Esophagus muscularis mucosa (tissue), 4 donors: ENCODE measurements at regions not wholly inside any gene's neighbourhood (a gene's known extent, or its start where the extent isn't known, plus 50 kb on each side); places are given as distances from the start of the nearest gene placed in this dataset.

Experiments used
- DNase-seq: peaks from one replicate; pipeline ENCODE4 v3.0.0-alpha.2; 2017; ENCODE audit errors: extremely low spot score
- H3K27ac ChIP-seq, 4 donors: fragments of 200-600 bp; sonication (generic); replicated peaks in 1 of 4; 1 replicate in 3 of 4; 2 replicates in 1 of 4; pipeline ENCODE4 v1.5.1; 2016 to 2019; ENCODE audit warnings: mild to moderate bottlenecking in 1 of 4
- H3K27me3 ChIP-seq, 4 donors: fragments of 200-600 bp; sonication (generic); one replicate each; pipeline versions ENCODE4 v1.5.1 to v1.6.0; 2016 to 2019
- H3K36me3 ChIP-seq, 4 donors: fragments of 200-600 bp; sonication (generic); one replicate each; pipeline ENCODE4 v1.5.1; 2016 to 2019
- H3K4me1 ChIP-seq, 4 donors: fragments of 200-600 bp; sonication (generic); one replicate each; pipeline ENCODE4 v1.5.1; 2016 to 2019
- H3K4me3 ChIP-seq, 4 donors: fragments of 200-600 bp; sonication (generic); 1 replicate in 2 of 4; 2 replicates in 2 of 4; pipeline ENCODE4 v1.5.1; 2016 to 2019; ENCODE audit warnings: mild to moderate bottlenecking in 4 of 4, moderate library complexity in 1 of 4
- H3K9me3 ChIP-seq, 4 donors: fragments of 200-600 bp; sonication (generic); 1 replicate in 3 of 4; 2 replicates in 1 of 4; pipeline ENCODE4 v1.5.1; 2016 to 2019
- CTCF ChIP-seq, 3 experiments: fragments of 200-600 bp in 2 of 3; fragments of 450-650 bp in 1 of 3; sonication (generic) in 2 of 3; IDR thresholded peaks; one replicate each; pipeline ENCODE4 v1.5.1; 2017 to 2019; ENCODE audit warnings: antibody characterized with exemption in 3 of 3, mild to moderate bottlenecking in 2 of 3, moderate library complexity in 1 of 3
- EP300 ChIP-seq: sonication (generic); formaldehyde crosslinking; IDR thresholded peaks from one replicate; pipeline ENCODE4 v1.6.1; 2017; ENCODE audit warnings: antibody characterized with exemption
- POLR2A ChIP-seq: fragments of 450-650 bp; IDR thresholded peaks from one replicate; pipeline ENCODE4 v1.6.1; 2017; ENCODE audit warnings: antibody characterized with exemption, moderate library complexity, mild to moderate bottlenecking, low read depth
- POLR2AphosphoS5 ChIP-seq, 2 donors: sonication (generic); formaldehyde crosslinking; IDR thresholded peaks; one replicate each; pipeline ENCODE4 v1.6.1; 2017; ENCODE audit warnings: antibody characterized with exemption in 2 of 2
- WGBS: methylation state at CpG from one replicate; pipeline ENCODE4 v1.1.5; 2018; 5-methylcytosine and 5-hydroxymethylcytosine counted together
- intact Hi-C: fragments of 100-400 bp; cut with DNase I; formaldehyde crosslinking; loops from one replicate; pipeline ENCODE4 v1.15.1; 2023

DNA sequence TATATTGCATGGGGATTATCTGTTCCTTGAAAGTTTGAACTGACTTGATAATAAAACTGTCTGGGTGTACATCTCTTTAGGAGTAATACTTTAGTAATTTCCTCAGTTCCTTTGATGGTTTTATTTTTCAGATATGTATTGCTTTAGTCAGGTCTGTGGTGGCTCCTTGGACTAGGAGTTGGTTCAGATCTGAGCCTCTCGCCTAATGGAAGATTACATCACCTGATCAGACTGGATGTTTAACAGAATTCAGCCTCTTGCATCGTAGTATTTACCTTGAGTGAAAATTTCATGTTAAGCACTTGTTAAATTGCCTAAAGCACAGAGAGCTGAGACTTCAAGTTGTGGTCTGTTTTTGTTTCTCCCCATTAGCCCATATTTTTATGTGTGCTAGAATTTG lies 267.3 kb downstream of the MAP2K4 start:
- TF ChIP-seq POLR2A (no peak), EP300 (no peak), POLR2AphosphoS5 (IDR thresholded peaks at IDR 0.05) (no peak), CTCF (IDR thresholded peaks at IDR 0.05) (no peak)
- no peak overlapping the region for H3K27ac ChIP-seq
- H3K9me3 ChIP-seq, result no peaks in the 10 kb centered on the region
- 45% methylated on average over 2 of the region's 2 CpGs for WGBS
- no peak overlapping the region for H3K4me3 ChIP-seq
- no peaks in the 10 kb centered on the region for H3K36me3 ChIP-seq
- H3K4me1 ChIP-seq, result no peaks in the 10 kb centered on the region
- DNase-seq, result no peak
- intact Hi-C loops, result no loop called here
- no peaks in the 10 kb centered on the region for H3K27me3 ChIP-seq

- H3K27ac ChIP-seq, result no peak overlapping the region
- H3K9me3 ChIP-seq, result no peaks in the 10 kb centered on the region
- TF ChIP-seq POLR2A (no peak), EP300 (no peak), POLR2AphosphoS5 (IDR thresholded peaks at IDR 0.05) (no peak), CTCF (IDR thresholded peaks at IDR 0.05) (no peak)
- no peaks in the 10 kb centered on the region for H3K36me3 ChIP-seq
- WGBS, result 70% methylated on average over 6 of the region's 6 CpGs
- DNase-seq, result no peak
- no peaks in the 10 kb centered on the region for H3K4me1 ChIP-seq
- no peak overlapping the region for H3K4me3 ChIP-seq
- H3K27me3 ChIP-seq, result no peaks in the 10 kb centered on the region
- intact Hi-C loops, result no loop called here
Observed at GRCh38 chr17:12290207-12290606, 269.5 kb downstream of the MAP2K4 start.

- H3K27me3 ChIP-seq, result no peaks in the 10 kb centered on the region
- H3K4me3 ChIP-seq, result no peak overlapping the region
- H3K4me1 ChIP-seq, result peaks cover 3 to 24% (median 19%) of the 10 kb centered on the region in 4 donors
- WGBS, result 34% methylated on average over 5 of the region's 5 CpGs
- intact Hi-C loops, result no loop called here
- TF ChIP-seq CTCF (IDR thresholded peaks at IDR 0.05) (no peak), POLR2AphosphoS5 (IDR thresholded peaks at IDR 0.05) (no peak), POLR2A (no peak), EP300 (no peak)
- peak overlapping the region; percentile 7 to 62 (median 33) for H3K27ac ChIP-seq
- H3K36me3 ChIP-seq, result no peaks in the 10 kb centered on the region
- no peaks in the 10 kb centered on the region for H3K9me3 ChIP-seq
- DNase-seq, result no peak
Observed at GRCh38 chr17:12296209-12296625, 275.5 kb downstream of the MAP2K4 start.

DNA sequence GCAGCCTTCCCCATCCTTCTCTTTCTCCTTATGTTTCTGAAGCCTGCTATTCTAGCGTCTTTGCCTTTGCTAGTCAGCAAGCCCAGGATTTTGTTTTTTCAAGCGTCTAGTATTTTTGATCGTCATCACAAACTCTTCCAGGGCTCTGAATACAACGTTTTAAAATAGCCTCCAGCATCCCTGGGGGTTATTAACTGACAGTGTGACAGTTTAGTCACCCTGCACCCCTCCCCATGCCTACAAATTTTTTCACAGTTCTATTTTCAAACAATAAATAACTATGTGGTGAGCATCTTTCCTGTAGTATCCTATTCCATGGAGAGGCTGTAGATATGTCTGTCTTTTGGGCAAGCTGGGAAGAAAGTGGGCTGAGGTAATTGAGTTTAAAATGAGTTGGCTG lies 280.9 kb downstream of the MAP2K4 start:
- Histone ChIP-seq H3K27ac (no peak overlapping the region), H3K36me3 (no peaks in the 10 kb centered on the region), H3K9me3 (no peaks in the 10 kb centered on the region), H3K4me1 (peaks cover 0 to 18% (median 12%) of the 10 kb centered on the region in 4 donors), H3K4me3 (no peak overlapping the region), H3K27me3 (no peaks in the 10 kb centered on the region)
- WGBS, result 84% methylated on average over 4 of the region's 4 CpGs
- TF ChIP-seq CTCF (IDR thresholded peaks at IDR 0.05), result no peak
- intact Hi-C loops, result loop anchor here (5.0 kb wide), 1 partner anchor 34 kb away; no protein-coding TSS in a partner anchor
- no peak for DNase-seq

GRCh38 chr17:12302711-12303110 lies 282.0 kb downstream of the MAP2K4 start:
- Histone ChIP-seq H3K27me3 (no peaks in the 10 kb centered on the region), H3K4me3 (no peak overlapping the region), H3K27ac (no peak overlapping the region), H3K36me3 (no peaks in the 10 kb centered on the region), H3K9me3 (no peaks in the 10 kb centered on the region), H3K4me1 (peaks cover 0 to 13% (median 8%) of the 10 kb centered on the region in 4 donors)
- DNase-seq, result no peak
- no peak for TF ChIP-seq CTCF (IDR thresholded peaks at IDR 0.05)
- no peak for TF ChIP-seq POLR2AphosphoS5 (IDR thresholded peaks at IDR 0.05)
- TF ChIP-seq POLR2A, result no peak
- TF ChIP-seq EP300, result no peak
- 64% methylated on average over 3 of the region's 3 CpGs for WGBS
- intact Hi-C loops, result loop anchor here (5.0 kb wide), 1 partner anchor 35 kb away; no protein-coding TSS in a partner anchor
